NCI-H1092 (cell line): ENCODE measurements at regions not wholly inside any gene's neighbourhood (a gene's known extent, or its start where the extent isn't known, plus 50 kb on each side); places are given as distances from the start of the nearest gene placed in this dataset.

Source experiments
- DNase-seq: peaks from one replicate; lab custom pipeline; 2025; lab: John Stamatoyannopoulos, UW

DNA sequence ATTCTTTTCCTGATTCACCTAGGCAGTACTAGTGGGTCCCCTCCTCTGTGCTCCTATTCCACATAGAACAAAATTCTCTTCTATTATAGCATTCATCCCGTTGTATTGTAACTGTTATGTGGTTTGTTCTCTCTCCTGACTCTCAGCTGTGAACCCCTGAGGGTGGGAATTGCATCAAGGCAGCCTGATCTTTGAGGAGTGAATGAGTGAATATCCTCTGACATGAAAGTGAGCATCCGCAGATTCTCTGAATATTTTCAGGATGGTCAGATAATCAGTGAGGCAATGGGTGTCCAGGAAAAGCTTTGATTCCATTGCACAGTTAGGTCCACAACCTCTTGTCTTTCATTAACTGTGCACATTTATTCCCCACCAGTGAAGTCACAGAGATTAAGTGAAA lies 67.6 kb upstream of the SLC22A23 start:
- DNase-seq = no peak

DNA sequence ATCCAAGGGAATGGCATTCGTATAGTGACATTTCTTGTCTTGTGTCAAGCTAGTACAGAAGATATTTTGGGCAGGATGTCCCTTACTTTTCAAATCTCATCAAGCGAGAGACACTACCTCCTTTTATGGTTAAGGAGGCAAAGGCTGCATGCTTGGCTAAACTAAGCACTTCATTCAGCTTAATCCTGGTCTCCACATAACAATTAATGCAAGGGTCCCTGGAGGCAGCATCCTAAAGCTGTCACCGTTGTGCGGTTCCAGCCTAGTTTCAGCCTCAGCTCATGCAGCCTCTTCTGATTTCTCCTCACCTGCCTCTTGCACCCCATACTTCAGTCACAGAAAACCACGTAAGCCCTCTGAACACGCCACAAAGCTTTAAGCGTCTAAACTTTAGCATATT lies 67.1 kb upstream of the SLC22A23 start:
- DNase-seq = no peak

DNA sequence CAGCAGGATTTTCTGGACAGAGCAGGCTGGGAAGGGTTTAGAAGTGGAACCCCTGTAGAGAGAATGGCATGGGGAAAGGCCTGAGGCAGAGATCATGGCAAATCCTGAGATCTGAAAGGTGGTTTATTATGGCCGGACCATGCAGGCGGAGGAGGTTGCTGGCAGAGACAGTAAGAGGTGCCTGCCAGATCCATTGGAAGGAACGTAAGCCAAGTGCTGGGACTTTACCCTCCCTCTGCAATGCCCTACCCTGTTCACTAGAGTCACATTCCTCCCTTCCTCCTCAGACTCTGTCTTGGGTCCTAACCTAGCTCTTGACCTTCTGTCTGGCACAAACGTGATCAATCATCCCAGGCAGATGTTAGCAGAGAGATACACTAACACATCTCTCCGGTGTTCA lies 66.4 kb upstream of the SLC22A23 start:
- DNase-seq = no peak

DNA sequence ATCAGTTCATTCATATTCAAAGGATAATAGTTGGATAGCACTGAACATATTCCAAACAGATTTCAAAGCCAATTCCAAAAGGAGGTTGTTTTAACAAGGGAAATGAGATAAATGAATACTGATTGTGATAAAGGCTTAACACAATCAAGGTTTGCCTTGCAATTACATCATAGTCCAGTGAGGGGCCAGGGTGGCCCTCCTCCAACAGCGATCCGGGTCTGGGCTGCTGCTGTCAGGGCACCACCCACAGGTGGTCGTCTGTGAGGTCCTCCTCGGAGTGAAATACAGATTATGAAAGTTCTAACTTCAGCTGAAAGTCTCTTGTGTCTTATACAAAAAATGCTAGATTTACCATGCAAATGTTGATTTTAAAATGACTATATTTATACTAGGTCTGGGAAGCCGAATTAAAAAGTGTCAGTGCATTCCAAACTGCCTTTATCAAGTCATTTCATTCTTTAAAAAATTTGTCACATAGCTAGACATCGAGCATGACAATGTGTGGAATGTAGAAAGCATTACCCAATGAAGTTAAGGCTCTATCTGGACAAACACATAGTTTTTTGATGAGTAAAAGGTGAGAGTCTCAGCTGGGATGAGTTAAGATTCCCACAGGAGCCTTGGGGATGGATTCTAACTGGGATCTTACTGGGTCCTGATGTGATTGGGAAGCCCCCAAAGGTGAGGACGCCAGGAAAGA lies 65.9 kb upstream of the SLC22A23 start:
- DNase-seq = no peak

DNA sequence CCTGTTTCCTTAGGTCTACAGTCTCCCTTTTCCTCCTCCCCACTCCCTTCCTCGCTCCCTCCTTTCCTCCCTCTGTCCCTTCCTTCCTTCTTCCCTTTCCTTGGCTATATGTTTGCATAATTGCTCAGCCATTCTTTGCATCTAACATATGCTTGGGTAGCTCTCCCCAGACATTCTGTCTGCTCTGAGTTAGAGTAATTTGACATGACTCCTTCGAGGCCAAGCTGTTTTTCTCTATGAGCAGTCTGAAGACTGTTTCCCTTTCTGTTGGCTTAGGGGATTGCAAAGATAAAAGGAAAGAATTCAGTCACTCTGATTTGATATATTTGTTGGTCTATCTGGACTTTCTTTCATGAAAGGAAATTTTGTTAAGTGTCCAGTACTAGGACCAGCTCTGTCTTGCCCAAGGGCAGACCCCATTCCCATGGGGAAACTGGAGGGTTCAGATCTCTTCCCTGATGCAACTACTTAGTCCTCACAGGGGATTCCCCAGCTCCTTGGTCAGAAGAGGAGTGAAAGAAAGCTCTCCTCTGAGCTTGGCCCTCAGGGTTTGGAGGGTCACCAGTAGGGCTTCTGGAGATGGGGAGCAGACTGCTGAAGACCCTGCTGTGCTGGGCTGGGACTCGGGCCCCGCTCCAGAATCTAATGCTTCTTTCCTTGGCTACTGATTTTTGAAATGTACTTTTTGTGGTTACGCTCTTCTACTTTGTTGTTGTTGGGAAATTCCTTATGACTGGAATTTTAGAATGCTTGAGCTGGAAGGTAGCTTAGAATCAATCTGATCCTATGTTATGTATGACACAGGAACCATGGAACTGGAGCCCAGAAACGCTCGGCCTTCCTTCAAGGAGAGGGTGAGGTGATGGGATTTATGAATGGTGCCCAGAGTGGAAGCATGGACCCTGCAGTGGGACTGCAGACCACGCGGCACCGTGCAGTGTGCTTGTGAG lies 63.7 kb upstream of the SLC22A23 start:
- no peak for DNase-seq

DNA sequence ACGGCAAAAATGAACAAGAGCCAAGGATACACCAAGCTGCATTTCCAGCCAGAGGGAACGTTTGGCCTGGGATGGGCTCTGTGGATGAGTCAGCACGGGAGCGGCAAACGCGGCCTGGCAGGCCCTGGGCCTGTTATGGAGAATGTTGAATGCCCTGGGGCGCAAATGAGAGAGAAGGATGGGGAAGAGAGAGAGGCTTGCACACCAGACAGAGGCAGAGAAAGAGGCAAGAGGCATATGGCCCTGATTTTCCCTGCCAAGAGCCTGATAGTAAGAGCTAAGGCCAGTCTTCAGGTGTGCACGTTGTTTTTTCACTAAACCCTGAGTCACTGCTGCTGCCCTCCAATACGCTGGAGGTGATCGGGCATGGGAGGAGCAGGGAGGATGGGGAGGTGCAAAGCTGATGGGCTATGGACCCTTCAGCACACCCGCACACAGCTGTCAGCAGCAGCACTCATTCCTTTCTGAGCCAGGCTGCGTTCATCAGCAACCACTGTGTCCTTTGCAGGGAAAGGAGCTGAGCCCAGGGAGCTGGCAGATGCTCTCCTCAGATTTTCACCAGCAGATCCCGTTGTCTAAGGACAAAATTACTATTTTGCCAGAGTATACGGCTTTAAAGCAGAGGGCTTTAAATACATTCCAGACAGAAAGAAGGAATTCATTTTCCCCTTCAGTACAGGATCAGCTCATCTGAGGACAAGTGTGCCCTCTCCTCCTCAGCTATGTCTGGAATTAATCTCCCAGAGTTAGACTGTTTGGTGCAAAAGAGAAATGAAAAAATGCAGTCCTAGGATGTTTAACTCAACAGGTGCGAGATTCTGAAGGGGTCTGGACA lies 61.7 kb upstream of the SLC22A23 start:
- DNase-seq = no peak

DNA sequence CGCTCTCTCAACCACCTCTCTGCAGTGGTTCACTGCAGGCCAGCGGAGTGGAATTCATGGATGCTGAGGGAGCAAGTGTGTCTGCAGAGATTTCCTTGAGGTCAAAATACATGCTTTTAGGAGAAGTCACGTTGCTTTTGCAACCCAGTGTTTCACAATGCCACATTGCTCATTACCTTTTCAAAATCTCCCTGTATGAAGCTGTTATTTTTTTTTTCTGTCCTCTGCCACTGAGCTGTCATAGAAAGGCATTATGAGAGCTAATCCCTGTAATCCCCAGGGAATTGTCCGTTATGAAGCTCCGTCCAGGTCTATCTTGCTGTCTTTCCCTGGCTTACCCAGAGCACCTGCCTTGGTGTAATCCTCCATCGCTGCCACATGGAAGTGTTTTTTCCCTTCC lies 60.5 kb upstream of the SLC22A23 start:
- DNase-seq = no peak

DNA sequence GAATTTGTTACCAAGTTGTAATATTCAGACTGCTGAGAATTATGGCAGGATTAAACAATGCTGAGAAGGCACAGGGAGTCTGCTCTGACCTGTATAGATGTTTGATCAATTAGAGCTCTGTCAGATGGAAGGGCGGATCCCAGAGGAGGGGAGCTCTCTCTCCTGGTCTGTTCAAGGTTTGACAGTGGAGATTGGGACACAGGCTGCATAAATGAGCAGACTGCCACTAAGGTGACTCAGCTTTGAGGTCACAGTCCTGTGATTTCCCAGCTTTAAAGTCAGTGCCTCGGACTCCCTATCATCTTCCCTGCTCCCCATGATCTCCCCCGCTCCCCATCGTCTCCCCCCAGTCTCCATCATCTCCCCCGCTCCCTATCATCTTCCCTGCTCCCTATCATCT lies 59.2 kb upstream of the SLC22A23 start:
- DNase-seq = no peak

DNA sequence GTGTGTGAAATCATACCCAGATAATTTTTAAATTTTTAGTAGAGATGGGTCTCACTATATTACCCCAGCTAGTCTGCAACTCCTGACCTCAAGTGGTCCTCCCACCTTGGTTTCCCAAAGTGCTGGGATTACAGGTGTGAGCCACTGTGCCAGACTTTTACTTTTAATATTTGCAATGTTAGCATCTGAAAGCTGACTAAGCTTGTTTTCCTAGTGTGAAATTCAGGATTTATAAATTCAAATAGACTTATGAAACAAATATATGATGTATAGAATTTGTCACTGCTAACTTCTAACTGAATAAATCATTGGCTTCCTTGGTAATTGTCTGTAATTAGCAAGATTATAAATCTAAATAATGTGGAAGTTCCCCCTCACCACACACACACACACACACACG lies 58.8 kb upstream of the SLC22A23 start:
- DNase-seq = no peak

DNA sequence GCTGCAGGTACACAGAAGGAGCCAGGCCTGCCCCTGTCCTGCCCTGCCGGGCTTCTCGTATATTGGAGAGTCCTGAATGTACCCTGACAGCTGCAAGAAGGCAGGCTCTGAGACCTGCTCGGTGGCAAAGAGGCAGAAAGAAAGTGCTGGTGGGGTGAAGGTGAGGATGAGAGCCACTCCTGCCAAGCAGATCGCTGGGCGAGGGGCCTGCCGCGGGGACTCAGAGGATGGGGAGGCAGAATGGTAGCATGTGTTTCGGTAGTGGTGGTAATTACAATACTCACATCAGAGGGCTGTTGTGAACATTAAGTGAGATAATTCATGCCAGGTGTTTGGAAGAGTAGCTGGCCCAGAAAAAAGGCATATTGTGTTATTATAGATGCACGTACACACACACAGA lies 56.6 kb upstream of the SLC22A23 start:
- no peak for DNase-seq

DNA sequence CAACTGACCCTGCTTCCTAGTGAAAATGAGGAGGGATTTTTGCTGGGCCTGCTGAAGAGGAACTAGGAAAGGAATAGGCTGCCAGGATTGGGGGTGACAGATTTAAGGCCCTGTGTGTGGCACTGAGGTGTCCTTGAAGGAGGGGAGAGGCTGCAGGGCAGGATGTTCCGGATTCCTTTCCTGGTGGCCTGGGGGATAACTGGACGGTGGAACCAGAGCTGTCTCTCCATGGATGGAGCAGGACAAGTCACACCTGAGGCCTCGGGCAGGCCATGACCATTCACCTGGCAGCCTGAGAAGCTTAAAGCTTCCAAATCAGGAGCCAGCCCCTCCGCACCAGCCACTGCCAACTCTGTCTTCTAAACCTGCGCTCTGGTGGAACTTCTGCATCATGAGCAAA lies 56.0 kb upstream of the SLC22A23 start:
- no peak for DNase-seq

DNA sequence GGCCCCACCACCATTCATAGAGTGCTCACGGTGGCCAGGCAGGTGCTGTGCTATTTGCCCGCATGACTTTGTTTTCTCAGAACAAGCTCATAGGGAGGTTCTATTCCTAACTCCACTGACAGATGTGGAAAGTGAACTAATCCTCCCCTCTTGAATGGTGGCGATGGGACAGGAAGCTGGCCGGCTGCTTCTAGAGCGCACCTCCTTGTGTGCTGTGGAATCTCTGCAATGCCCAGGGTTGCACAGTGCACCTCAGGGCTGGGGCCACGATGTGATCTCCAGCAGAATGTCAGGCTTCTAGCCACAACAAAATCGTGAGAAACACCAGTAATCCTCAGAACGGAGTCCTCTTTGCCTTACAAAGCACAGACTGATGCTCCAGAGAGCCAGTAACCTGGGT lies 53.8 kb upstream of the SLC22A23 start:
- DNase-seq = no peak

DNA sequence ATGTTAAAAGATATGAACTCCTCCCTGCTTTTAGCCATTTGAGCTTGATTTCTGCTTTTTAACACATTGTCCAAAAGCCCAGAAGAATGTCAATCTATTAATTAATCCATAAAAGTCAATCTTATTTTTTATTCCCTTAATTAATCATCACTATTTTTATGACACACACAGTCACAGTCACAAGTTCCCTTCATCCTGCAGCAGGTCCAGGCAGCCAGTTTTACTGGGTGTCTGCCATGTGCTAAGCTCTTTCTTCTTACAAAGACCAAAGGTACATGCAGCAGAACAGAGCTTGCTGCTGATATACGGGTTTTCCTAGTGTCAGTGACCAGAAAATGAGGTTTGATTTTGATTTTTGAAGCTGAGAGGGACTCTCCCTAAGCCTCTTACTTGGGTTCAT lies 53.3 kb upstream of the SLC22A23 start:
- no peak for DNase-seq

DNA sequence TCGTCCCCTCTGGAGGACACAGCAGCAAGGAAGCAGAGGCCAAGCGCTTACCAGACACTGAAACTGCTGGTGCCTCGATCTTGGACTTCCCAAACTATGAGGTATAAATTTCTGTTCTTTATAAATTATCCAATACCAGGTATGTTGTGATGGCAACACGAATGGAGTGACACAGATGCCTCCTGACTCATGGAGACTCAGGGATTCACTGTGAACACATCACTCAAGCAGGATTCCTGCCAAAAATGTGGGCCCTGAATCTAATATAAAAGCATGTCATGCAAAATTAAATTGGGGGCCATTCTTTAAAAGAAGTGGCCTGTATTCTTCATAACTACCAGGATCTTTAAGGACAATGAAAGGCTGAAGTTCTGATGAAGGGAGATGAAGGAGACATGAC lies 52.5 kb upstream of the SLC22A23 start:
- no peak for DNase-seq

DNA sequence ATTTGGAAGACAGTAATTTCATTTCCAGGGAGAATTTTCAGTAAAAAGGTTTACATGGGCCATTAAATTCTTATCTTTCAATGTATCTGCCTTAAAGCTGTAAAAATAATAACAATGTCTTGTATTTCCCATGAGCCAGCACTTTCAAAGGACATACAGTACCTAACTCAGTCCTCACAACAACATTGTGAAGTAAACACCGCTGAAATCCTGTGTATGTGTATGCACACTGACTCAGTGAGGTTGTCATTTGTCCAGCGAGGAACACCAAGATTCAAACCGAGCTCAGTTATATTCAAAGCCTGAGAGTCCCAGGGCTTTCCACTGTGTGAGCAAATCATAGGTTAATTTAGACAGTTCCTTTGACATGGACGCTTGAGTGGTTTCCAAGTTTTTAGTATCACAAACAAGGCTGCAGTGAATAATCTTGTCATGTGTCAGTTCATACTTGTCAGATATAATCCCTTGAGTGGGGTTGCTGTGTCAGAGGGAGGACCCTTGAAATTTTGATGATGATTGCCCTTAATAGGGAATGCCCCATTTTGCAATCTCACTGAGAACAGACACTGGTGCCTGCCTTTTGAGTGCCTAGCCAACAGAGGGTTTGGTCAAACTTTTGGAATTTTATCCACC lies 50.0 kb upstream of the SLC22A23 start:
- DNase-seq = no peak
